H1 (cell line): ENCODE measurements at regions not wholly inside any gene's neighbourhood (a gene's known extent, or its start where the extent isn't known, plus 50 kb on each side); places are given as distances from the start of the nearest gene placed in this dataset.

Experiments used
- CTCF ChIA-PET: fragments of 300-600 bp; sonication (Branson Sonifier 250); formaldehyde crosslinking; loops from one replicate; lab custom pipeline; 2021; ENCODE audit not compliant: partially characterized antibody; lab: Charles Lee
- POLR2A ChIA-PET: fragments of 300-600 bp; sonication (Branson Sonifier 250); formaldehyde crosslinking; loops from one replicate; lab custom pipeline; 2021; ENCODE audit warnings: inconsistent platforms; ENCODE audit not compliant: partially characterized antibody; lab: Charles Lee
- DNase-seq, 2 experiments: peaks; one replicate each; pipeline versions ENCODE4 v3.0.0 to v3.0.0-alpha.2; 2010 to 2022; ENCODE audit warnings: low spot score in 2 of 2, low read depth in 1 of 2, mixed read lengths in 1 of 2
- FAIRE-seq: peaks from 2 replicates; lab custom pipeline; 2011; peaks lifted over from hg19 to GRCh38; lab: Jason Lieb, UNC
- H2AFZ ChIP-seq: 2 replicates; pipeline ENCODE4 v1.8.1; 2012; ENCODE audit warnings: low read length, inconsistent platforms
- H2AK5ac ChIP-seq: 2 replicates; pipeline ENCODE4 v1.6.1; 2013; ENCODE audit warnings: low read depth, low read length
- H2BK120ac ChIP-seq: replicated peaks from 2 replicates; pipeline ENCODE3; 2013; ENCODE audit warnings: low read depth, low read length, inconsistent platforms
- H2BK12ac ChIP-seq: 2 replicates; pipeline ENCODE4 v1.6.1; 2013; ENCODE audit warnings: low read depth, low read length
- H2BK15ac ChIP-seq: 2 replicates; pipeline ENCODE4 v1.6.1; 2013; ENCODE audit warnings: low read length
- H2BK20ac ChIP-seq: 2 replicates; pipeline ENCODE4 v1.6.1; 2013; ENCODE audit warnings: low read length
- H2BK5ac ChIP-seq: 2 replicates; pipeline ENCODE4 v1.6.1; 2013; ENCODE audit warnings: low read depth, low read length
- H3K14ac ChIP-seq: 2 replicates; pipeline ENCODE4 v1.6.1; 2013; ENCODE audit warnings: inconsistent platforms; ENCODE audit not compliant: insufficient read length
- H3K18ac ChIP-seq: 2 replicates; pipeline ENCODE4 v1.6.1; 2013; ENCODE audit warnings: low read length; ENCODE audit errors: extremely low read depth
- H3K23ac ChIP-seq: 2 replicates; pipeline ENCODE4 v1.6.1; 2013; ENCODE audit warnings: inconsistent platforms; ENCODE audit not compliant: insufficient read length
- H3K23me2 ChIP-seq: 2 replicates; pipeline ENCODE4 v1.6.1; 2013; ENCODE audit warnings: low read depth, low read length
- H3K27ac ChIP-seq: 2 replicates; pipeline ENCODE4 v1.6.1; 2011; ENCODE audit warnings: low read depth, low read length, inconsistent platforms
- H3K27me3 ChIP-seq, 4 experiments: replicated peaks in 1 of 4; 1 replicate in 1 of 4; 2 replicates in 3 of 4; pipeline versions ENCODE4 v1.6.1 to v1.8.1; 2011 to 2013; ENCODE audit warnings: low read length in 3 of 4, mild to moderate bottlenecking in 3 of 4, inconsistent platforms in 2 of 4, mixed read lengths in 2 of 4, moderate library complexity in 1 of 4; ENCODE audit not compliant: control insufficient read depth in 3 of 4, insufficient read depth in 3 of 4; ENCODE audit errors: extremely low read depth in 1 of 4
- H3K36me3 ChIP-seq, 4 experiments: 2 replicates each; pipeline versions ENCODE4 v1.6.1 to v1.8.1; 2011 to 2013; ENCODE audit warnings: mild to moderate bottlenecking in 4 of 4, low read length in 3 of 4, moderate library complexity in 2 of 4, control low read depth in 1 of 4, inconsistent platforms in 1 of 4; ENCODE audit not compliant: insufficient read depth in 4 of 4, control insufficient read depth in 2 of 4
- H3K4ac ChIP-seq: replicated peaks from 2 replicates; pipeline ENCODE3; 2013; ENCODE audit warnings: low read length, low read depth, mixed read lengths, inconsistent platforms; ENCODE audit not compliant: insufficient read length
- H3K4me1 ChIP-seq, 4 experiments: replicated peaks in 1 of 4; 1 replicate in 1 of 4; 2 replicates in 3 of 4; pipeline versions ENCODE4 v1.6.1 to v1.8.1; 2011 to 2013; ENCODE audit warnings: low read length in 3 of 4, inconsistent platforms in 2 of 4, mixed read lengths in 1 of 4; ENCODE audit not compliant: insufficient read depth in 4 of 4, control insufficient read depth in 3 of 4
- H3K4me2 ChIP-seq, 2 experiments: 2 replicates each; pipeline versions ENCODE4 v1.6.1 to v1.8.1; 2011 to 2013; ENCODE audit warnings: low read depth in 2 of 2, low read length in 2 of 2, control low read depth in 1 of 2, inconsistent platforms in 1 of 2, mild to moderate bottlenecking in 1 of 2; ENCODE audit not compliant: insufficient read depth in 1 of 2
- H3K4me3 ChIP-seq, 4 experiments: fragments of 200-600, 300-600 bp in 1 of 4; sonication (generic), shearing (Covaris generic), sonication (Bioruptor Twin) in 1 of 4; 2 replicates each; pipeline versions ENCODE4 v1.5.1 to v1.8.1; 2011 to 2016; ENCODE audit warnings: low read length in 4 of 4, low read depth in 3 of 4, control low read depth in 2 of 4, inconsistent platforms in 2 of 4, mild to moderate bottlenecking in 2 of 4, mixed read lengths in 1 of 4, moderate library complexity in 1 of 4; ENCODE audit not compliant: insufficient read depth in 2 of 4; ENCODE audit errors: extremely low read depth in 1 of 4
- H3K56ac ChIP-seq: replicated peaks from 2 replicates; pipeline ENCODE3; 2013; ENCODE audit warnings: low read depth, mild to moderate bottlenecking, mixed read lengths, low read length, inconsistent platforms; ENCODE audit not compliant: insufficient read length
- H3K79me1 ChIP-seq: 2 replicates; pipeline ENCODE4 v1.6.1; 2013; ENCODE audit warnings: low read depth, low read length, control low read depth
- H3K79me2 ChIP-seq, 2 experiments: 2 replicates each; pipeline versions ENCODE4 v1.6.1 to v1.8.1; 2012 to 2013; ENCODE audit warnings: low read length in 2 of 2, mild to moderate bottlenecking in 2 of 2, inconsistent platforms in 1 of 2; ENCODE audit not compliant: insufficient read depth in 2 of 2, control insufficient read depth in 1 of 2
- H3K9ac ChIP-seq, 4 experiments: replicated peaks in 1 of 4; 1 replicate in 1 of 4; 2 replicates in 3 of 4; pipeline versions ENCODE4 v1.6.1 to v1.8.1; 2011 to 2013; ENCODE audit warnings: low read depth in 3 of 4, low read length in 3 of 4, control low read depth in 2 of 4, mild to moderate bottlenecking in 2 of 4, moderate library complexity in 2 of 4, inconsistent platforms in 1 of 4; ENCODE audit errors: extremely low read depth in 1 of 4
- H3K9me3 ChIP-seq, 2 experiments: 2 replicates each; pipeline versions ENCODE4 v1.6.1 to v1.8.1; 2012 to 2013; ENCODE audit warnings: mild to moderate bottlenecking in 2 of 2, moderate library complexity in 2 of 2, control low read depth in 1 of 2, inconsistent platforms in 1 of 2, low read depth in 1 of 2, low read length in 1 of 2, mixed read lengths in 1 of 2; ENCODE audit not compliant: insufficient read depth in 2 of 2
- H4K20me1 ChIP-seq, 2 experiments: replicated peaks in 1 of 2; 2 replicates each; pipeline versions ENCODE3 to v1.8.1; 2011 to 2013; ENCODE audit warnings: inconsistent platforms in 2 of 2, low read length in 2 of 2, mild to moderate bottlenecking in 1 of 2; ENCODE audit not compliant: insufficient read depth in 2 of 2, control insufficient read depth in 1 of 2
- H4K5ac ChIP-seq: 2 replicates; pipeline ENCODE4 v1.6.1; 2013; ENCODE audit warnings: low read length, low read depth, mixed read lengths, inconsistent platforms; ENCODE audit not compliant: insufficient read length
- H4K8ac ChIP-seq: 2 replicates; pipeline ENCODE4 v1.8.0; 2013; ENCODE audit warnings: mild to moderate bottlenecking, moderate library complexity, low read length, inconsistent platforms; ENCODE audit not compliant: insufficient read depth; ENCODE audit errors: extremely low read depth
- H4K91ac ChIP-seq: replicated peaks from 2 replicates; pipeline ENCODE3; 2013; ENCODE audit warnings: low read length, mixed read lengths, inconsistent platforms; ENCODE audit not compliant: insufficient read length
- ATF3 ChIP-seq: IDR thresholded peaks from 2 replicates; pipeline ENCODE4 v1.6.1; 2011; ENCODE audit warnings: low read depth, mild to moderate bottlenecking, low read length; ENCODE audit not compliant: insufficient read depth
- CHD1 ChIP-seq: IDR thresholded peaks from 2 replicates; pipeline ENCODE4 v1.6.1; 2012; ENCODE audit warnings: low read depth, low read length, improper control_type of control experiment
- CHD2 ChIP-seq: IDR thresholded peaks from 2 replicates; pipeline ENCODE4 v1.6.1; 2012; ENCODE audit warnings: low read length, improper control_type of control experiment
- EGR1 ChIP-seq: IDR thresholded peaks from 2 replicates; pipeline ENCODE4 v1.6.1; 2011; ENCODE audit warnings: low read depth, low read length, borderline replicate concordance
- HDAC6 ChIP-seq: IDR thresholded peaks from one replicate; pipeline ENCODE4 v1.7.1; 2012; ENCODE audit warnings: low read depth, mild to moderate bottlenecking, inconsistent platforms, low read length, moderate library complexity
- JUND ChIP-seq: IDR thresholded peaks from 2 replicates; pipeline ENCODE4 v1.6.1; 2011; ENCODE audit warnings: mild to moderate bottlenecking, improper control_type of control experiment, low read length
- NRF1 ChIP-seq: IDR thresholded peaks from 2 replicates; pipeline ENCODE4 v1.6.1; 2011; ENCODE audit warnings: mild to moderate bottlenecking, low read depth, low read length, improper control_type of control experiment
- RBBP5 ChIP-seq: IDR thresholded peaks from 2 replicates; pipeline ENCODE4 v1.7.1; 2012; ENCODE audit warnings: low read depth, mild to moderate bottlenecking, inconsistent platforms, low read length, moderate library complexity, borderline replicate concordance
- RNF2 ChIP-seq: fragments of 200-900, 300-1000 bp; sonication (generic); IDR thresholded peaks from 2 replicates; pipeline ENCODE4 v1.7.1; 2016; ENCODE audit warnings: borderline replicate concordance, low read depth, mild to moderate bottlenecking, antibody characterized with exemption, low read length; ENCODE audit not compliant: poor library complexity, severe bottlenecking; ENCODE audit errors: missing control alignments
- SIRT6 ChIP-seq: IDR thresholded peaks from one replicate; pipeline ENCODE4 v1.7.1; 2012; ENCODE audit warnings: low read length, inconsistent platforms
- SP2 ChIP-seq: IDR thresholded peaks from 2 replicates; pipeline ENCODE4 v1.6.1; 2012; ENCODE audit warnings: mild to moderate bottlenecking, low read length, inconsistent platforms
- TAF1 ChIP-seq: IDR thresholded peaks from 2 replicates; pipeline ENCODE4 v1.6.1; 2011; ENCODE audit warnings: mild to moderate bottlenecking, low read depth, low read length
- TEAD4 ChIP-seq: IDR thresholded peaks from 2 replicates; pipeline ENCODE4 v1.6.1; 2012; ENCODE audit warnings: low read depth, low read length, inconsistent platforms, mixed read lengths
- WGBS, 2 experiments: shearing (Covaris generic) in 1 of 2; methylation state at CpG; one replicate each; pipeline versions ENCODE4 v1.1.6 to v1.1.7; 2013 to 2015; ENCODE audit warnings: low lambda C conversion rate in 2 of 2, mixed read lengths in 2 of 2, inconsistent platforms in 1 of 2, low coverage in 1 of 2, missing lambda C conversion rate in 1 of 2; ENCODE audit not compliant: insufficient replicate concordance in 2 of 2, insufficient coverage in 1 of 2, insufficient read length in 1 of 2; ENCODE audit errors: extremely low coverage in 1 of 2, missing lambda C conversion rate in 1 of 2; 5-methylcytosine and 5-hydroxymethylcytosine counted together
- TF ChIP-seq, protein P1 (sequence below): IDR thresholded peaks from 2 replicates; pipeline ENCODE4 v1.6.1; 2012; ENCODE audit warnings: low read length, inconsistent platforms

DNA sequence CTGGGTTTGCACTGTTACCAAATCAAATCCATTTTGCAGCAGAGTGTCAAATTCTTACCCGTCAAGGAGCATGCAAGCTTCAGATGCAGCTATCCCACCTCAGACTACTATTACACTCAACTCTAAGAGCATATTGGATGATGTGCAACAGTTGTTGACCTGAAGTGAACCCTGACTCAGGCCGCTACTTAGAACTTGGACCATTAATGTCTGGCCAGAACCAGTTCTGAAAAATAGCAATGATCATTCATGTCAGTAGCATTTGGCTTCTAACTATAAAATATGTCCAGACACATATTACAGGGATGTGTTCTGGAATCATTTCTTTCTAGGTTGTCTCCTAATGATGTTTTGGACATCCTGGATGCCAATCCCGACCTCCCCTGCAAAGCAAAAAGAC lies 135.5 kb upstream of the PKDCC start:
- no peaks in the 10 kb centered on the region for H3K23me2 ChIP-seq
- CTCF ChIA-PET = no interaction called here
- no peaks in the 10 kb centered on the region for H3K4me1 ChIP-seq
- no peak overlapping the region for H2BK20ac ChIP-seq
- H2BK12ac ChIP-seq = no peak overlapping the region
- no peak overlapping the region for H3K18ac ChIP-seq
- no peaks in the 10 kb centered on the region for H3K79me2 ChIP-seq
- no peak overlapping the region for H4K8ac ChIP-seq
- no peak overlapping the region for H2BK5ac ChIP-seq
- H3K4me2 ChIP-seq = no peak overlapping the region
- H4K91ac ChIP-seq = no peak overlapping the region
- no peak overlapping the region for H3K56ac ChIP-seq
- H2AK5ac ChIP-seq = no peak overlapping the region
- H2BK15ac ChIP-seq = no peak overlapping the region
- no peak overlapping the region for H3K14ac ChIP-seq
- FAIRE-seq (no peak), DNase-seq (no peak)
- H3K27ac ChIP-seq = no peak overlapping the region
- no peaks in the 10 kb centered on the region for H3K9me3 ChIP-seq
- no peak overlapping the region for H2BK120ac ChIP-seq
- H3K4ac ChIP-seq = no peak overlapping the region
- H4K20me1 ChIP-seq = no peaks in the 10 kb centered on the region
- H3K4me3 ChIP-seq = no peak overlapping the region
- no peak overlapping the region for H3K23ac ChIP-seq
- H2AFZ ChIP-seq = no peak overlapping the region
- H3K9ac ChIP-seq = no peak overlapping the region
- WGBS, 2 experiments = 88% methylated on average over 3 of the region's 3 CpGs; no CpG with 5 or more reads in 1 of the 2 experiments
- POLR2A ChIA-PET = no interaction called here
- no peak overlapping the region for H4K5ac ChIP-seq
- H3K27me3 ChIP-seq = no peaks in the 10 kb centered on the region
- H3K79me1 ChIP-seq = no peaks in the 10 kb centered on the region
- no peaks in the 10 kb centered on the region for H3K36me3 ChIP-seq
- TF ChIP-seq RBBP5 (no peak), CHD1 (no peak), TEAD4 (no peak), RNF2 (no peak), SP2 (no peak), EGR1 (no peak), HDAC6 (no peak), CHD2 (no peak), NRF1 (no peak), JUND (no peak), SIRT6 (no peak), TAF1 (no peak), ATF3 (no peak)
- TF ChIP-seq, protein P1, sequence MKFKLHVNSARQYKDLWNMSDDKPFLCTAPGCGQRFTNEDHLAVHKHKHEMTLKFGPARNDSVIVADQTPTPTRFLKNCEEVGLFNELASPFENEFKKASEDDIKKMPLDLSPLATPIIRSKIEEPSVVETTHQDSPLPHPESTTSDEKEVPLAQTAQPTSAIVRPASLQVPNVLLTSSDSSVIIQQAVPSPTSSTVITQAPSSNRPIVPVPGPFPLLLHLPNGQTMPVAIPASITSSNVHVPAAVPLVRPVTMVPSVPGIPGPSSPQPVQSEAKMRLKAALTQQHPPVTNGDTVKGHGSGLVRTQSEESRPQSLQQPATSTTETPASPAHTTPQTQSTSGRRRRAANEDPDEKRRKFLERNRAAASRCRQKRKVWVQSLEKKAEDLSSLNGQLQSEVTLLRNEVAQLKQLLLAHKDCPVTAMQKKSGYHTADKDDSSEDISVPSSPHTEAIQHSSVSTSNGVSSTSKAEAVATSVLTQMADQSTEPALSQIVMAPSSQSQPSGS = no peak
